AG10803 (cell line): ENCODE measurements at regions not wholly inside any gene's neighbourhood (a gene's known extent, or its start where the extent isn't known, plus 50 kb on each side); places are given as distances from the start of the nearest gene placed in this dataset.
"Not testable (repeated sequence)": the region's sequence is repeated elsewhere in the genome, so short reads cannot be mapped to it uniquely, and the experiment has no call there.

ENCODE experiments used
- DNase-seq: peaks from one replicate; pipeline ENCODE4 v3.0.0; 2010; ENCODE audit warnings: low read depth
- H3K4me3 ChIP-seq: 2 replicates; pipeline ENCODE4 v1.5.1; 2011; ENCODE audit warnings: mild to moderate bottlenecking, low read length, control low read depth
- CTCF ChIP-seq: conservative IDR thresholded peaks from 2 replicates; pipeline ENCODE4 v1.5.1; 2011; ENCODE audit warnings: mild to moderate bottlenecking, low read length, control low read depth, inconsistent platforms

GRCh38 chr5:124022966-124023365 lies 511.0 kb downstream of the CSNK1G3 start:
- no peak for TF ChIP-seq CTCF
- no peak overlapping the region for H3K4me3 ChIP-seq
- no peak for DNase-seq

- TF ChIP-seq CTCF: no peak
- no peak for DNase-seq
These were observed 509.8 kb downstream of the CSNK1G3 start for GRCh38 chr5:124021776-124022175.

GRCh38 chr5:124021066-124021641 lies 509.2 kb downstream of the CSNK1G3 start:
- H3K4me3 ChIP-seq: no peak overlapping the region
- TF ChIP-seq CTCF: no peak
- no peak for DNase-seq

More at GRCh38 chr5:124021776-124022175, 509.8 kb downstream of the CSNK1G3 start:
- no peak overlapping the region for H3K4me3 ChIP-seq

- not testable (repeated sequence) for DNase-seq, H3K4me3 ChIP-seq
These were observed 505.3 kb downstream of the CSNK1G3 start for GRCh38 chr5:124017321-124017720.

- H3K4me3 ChIP-seq: no peak overlapping the region
- no peak for TF ChIP-seq CTCF
- DNase-seq: peak; percentile 12
These were observed 495.9 kb downstream of the CSNK1G3 start for GRCh38 chr5:124007675-124008398.

- no peak for DNase-seq
- no peak for TF ChIP-seq CTCF
- no peak overlapping the region for H3K4me3 ChIP-seq
These were observed 489.1 kb downstream of the CSNK1G3 start for GRCh38 chr5:124001036-124001615.

GRCh38 chr5:124000538-124000937 lies 488.6 kb downstream of the CSNK1G3 start:
- TF ChIP-seq CTCF: no peak
- DNase-seq: no peak

More at GRCh38 chr5:124000538-124000937, 488.6 kb downstream of the CSNK1G3 start:
- no peak overlapping the region for H3K4me3 ChIP-seq
